ENCODE measurements at regions not wholly inside any gene's neighbourhood (a gene's known extent, or its start where the extent isn't known, plus 50 kb on each side); places are given as distances from the start of the nearest gene placed in this dataset.

DNA sequence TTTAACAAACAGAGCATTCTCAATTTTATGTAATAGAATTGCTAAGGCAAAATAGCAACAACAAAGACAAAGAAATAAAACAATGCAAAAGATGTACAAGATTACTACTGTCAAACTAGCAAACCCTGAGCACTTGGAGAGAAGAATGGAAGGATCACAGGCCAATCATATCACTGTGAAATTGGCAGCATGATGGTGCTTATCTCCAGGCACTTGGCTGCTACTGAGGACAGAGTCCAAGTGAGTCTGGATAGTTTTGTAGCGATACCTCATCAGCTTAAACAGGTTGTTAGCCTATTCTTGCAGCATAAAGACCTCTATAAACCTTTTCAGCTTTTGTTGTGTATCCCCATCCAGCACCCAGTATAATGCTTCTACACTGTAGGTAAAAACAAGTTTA is 117.7 kb downstream of the C4orf33 start:
- TF ChIP-seq, protein P1, sequence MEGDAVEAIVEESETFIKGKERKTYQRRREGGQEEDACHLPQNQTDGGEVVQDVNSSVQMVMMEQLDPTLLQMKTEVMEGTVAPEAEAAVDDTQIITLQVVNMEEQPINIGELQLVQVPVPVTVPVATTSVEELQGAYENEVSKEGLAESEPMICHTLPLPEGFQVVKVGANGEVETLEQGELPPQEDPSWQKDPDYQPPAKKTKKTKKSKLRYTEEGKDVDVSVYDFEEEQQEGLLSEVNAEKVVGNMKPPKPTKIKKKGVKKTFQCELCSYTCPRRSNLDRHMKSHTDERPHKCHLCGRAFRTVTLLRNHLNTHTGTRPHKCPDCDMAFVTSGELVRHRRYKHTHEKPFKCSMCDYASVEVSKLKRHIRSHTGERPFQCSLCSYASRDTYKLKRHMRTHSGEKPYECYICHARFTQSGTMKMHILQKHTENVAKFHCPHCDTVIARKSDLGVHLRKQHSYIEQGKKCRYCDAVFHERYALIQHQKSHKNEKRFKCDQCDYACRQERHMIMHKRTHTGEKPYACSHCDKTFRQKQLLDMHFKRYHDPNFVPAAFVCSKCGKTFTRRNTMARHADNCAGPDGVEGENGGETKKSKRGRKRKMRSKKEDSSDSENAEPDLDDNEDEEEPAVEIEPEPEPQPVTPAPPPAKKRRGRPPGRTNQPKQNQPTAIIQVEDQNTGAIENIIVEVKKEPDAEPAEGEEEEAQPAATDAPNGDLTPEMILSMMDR (conservative IDR thresholded peaks at IDR 0.05; ENCODE audit: low read depth, low read length) = no peak
- no peak for TF ChIP-seq POLR2A (IDR thresholded peaks at IDR 0.05; ENCODE audit: low read depth, low read length)
- no peak for TF ChIP-seq SMC3 (IDR thresholded peaks at IDR 0.05; ENCODE audit: low read depth, low read length)
- TF ChIP-seq, protein P2, sequence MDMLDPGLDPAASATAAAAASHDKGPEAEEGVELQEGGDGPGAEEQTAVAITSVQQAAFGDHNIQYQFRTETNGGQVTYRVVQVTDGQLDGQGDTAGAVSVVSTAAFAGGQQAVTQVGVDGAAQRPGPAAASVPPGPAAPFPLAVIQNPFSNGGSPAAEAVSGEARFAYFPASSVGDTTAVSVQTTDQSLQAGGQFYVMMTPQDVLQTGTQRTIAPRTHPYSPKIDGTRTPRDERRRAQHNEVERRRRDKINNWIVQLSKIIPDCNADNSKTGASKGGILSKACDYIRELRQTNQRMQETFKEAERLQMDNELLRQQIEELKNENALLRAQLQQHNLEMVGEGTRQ (IDR thresholded peaks at IDR 0.05; ENCODE audit: low read depth, low read length) = no peak

Measured in IMR-90 (cell line).